Tibial nerve (tissue), 4 donors: ENCODE measurements at regions not wholly inside any gene's neighbourhood (a gene's known extent, or its start where the extent isn't known, plus 50 kb on each side); places are given as distances from the start of the nearest gene placed in this dataset.

Source experiments
- EP300 ChIP-seq, 2 donors: sonication (generic); formaldehyde crosslinking; IDR thresholded peaks; one replicate each; pipeline ENCODE4 v1.6.1; 2017; ENCODE audit warnings: antibody characterized with exemption in 2 of 2, mild to moderate bottlenecking in 1 of 2
- TF ChIP-seq, protein P1 (sequence below), 5 experiments: fragments of 200-600 bp in 3 of 5; fragments of 450-650 bp in 2 of 5; sonication (generic) in 3 of 5; IDR thresholded peaks; one replicate each; pipeline ENCODE4 v1.5.1; 2016 to 2019; ENCODE audit warnings: antibody characterized with exemption in 5 of 5, mild to moderate bottlenecking in 3 of 5, moderate library complexity in 2 of 5

DNA sequence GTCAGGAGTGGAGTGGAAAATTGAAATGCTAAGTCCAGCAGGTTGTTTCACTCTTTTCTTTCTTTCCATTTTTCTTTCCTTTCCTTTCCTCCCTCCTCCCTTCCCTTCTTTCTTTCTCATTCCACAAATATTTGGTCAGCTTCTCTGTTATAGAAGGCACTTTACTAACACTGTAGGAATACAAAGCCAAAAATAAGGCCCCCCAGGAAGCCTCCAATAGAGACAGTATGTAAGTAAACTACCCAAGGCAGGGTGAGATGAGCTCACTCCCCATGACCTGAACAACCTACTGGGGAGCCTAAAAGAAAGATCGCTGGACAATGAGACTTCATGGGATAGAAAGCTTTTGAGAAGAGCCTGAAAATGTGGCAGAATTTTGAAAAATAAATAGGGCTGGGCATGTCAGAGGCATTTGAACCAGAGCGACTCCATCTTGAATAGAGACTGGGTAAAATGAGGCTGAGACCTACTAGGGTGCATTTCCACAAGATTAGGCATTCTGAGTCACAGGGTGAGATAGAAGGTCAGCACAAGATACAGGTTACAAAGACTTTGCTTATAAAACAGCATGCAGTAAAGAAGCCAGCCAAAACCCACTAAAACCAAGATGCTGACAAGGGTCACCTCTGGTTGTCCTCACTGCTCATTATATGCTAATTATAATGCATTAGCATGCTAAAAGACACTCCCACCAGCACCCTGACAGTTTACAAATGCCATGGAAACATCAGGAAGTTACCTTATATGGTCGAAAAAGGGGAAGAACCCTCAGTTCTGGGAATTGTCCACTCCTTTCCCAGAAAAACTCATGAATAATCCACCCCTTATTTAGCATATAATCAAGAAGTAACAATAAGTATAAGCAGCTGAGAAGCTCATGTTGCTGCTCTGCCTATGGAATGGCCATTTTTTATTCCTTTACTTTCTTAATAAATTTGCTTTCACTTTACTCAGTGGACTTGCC, 158.9 kb upstream of the EGFLAM start:
- TF ChIP-seq, protein P1, sequence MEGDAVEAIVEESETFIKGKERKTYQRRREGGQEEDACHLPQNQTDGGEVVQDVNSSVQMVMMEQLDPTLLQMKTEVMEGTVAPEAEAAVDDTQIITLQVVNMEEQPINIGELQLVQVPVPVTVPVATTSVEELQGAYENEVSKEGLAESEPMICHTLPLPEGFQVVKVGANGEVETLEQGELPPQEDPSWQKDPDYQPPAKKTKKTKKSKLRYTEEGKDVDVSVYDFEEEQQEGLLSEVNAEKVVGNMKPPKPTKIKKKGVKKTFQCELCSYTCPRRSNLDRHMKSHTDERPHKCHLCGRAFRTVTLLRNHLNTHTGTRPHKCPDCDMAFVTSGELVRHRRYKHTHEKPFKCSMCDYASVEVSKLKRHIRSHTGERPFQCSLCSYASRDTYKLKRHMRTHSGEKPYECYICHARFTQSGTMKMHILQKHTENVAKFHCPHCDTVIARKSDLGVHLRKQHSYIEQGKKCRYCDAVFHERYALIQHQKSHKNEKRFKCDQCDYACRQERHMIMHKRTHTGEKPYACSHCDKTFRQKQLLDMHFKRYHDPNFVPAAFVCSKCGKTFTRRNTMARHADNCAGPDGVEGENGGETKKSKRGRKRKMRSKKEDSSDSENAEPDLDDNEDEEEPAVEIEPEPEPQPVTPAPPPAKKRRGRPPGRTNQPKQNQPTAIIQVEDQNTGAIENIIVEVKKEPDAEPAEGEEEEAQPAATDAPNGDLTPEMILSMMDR (IDR thresholded peaks at IDR 0.05), result no peak
- no peak for TF ChIP-seq EP300 (IDR thresholded peaks at IDR 0.05)
